GF-D8 (cell line): ENCODE measurements at regions not wholly inside any gene's neighbourhood (a gene's known extent, or its start where the extent isn't known, plus 50 kb on each side); places are given as distances from the start of the nearest gene placed in this dataset.

Experiments used
- DNase-seq: peaks from one replicate; lab custom pipeline; 2025; lab: John Stamatoyannopoulos, UW

DNA sequence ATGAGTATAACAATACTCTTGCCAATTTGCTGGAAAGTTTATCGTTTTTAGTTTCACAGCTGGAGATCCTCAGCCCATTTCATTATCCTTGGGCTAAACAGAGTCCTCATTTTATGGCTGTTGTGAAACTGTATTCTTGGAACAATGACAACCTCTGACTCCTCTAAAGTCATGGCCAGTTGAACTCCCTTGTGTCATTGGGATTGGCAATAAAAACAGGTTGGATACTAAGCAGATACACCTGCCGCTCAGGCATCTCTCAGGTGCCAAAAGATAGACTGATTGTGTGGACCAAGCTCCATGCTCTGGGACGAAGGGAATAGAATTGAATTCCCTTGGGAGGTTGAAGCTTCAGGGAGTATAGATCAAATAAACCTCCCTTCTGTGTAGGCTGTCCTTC lies 182.2 kb downstream of the WDR11 start:
- DNase-seq, result no peak

DNA sequence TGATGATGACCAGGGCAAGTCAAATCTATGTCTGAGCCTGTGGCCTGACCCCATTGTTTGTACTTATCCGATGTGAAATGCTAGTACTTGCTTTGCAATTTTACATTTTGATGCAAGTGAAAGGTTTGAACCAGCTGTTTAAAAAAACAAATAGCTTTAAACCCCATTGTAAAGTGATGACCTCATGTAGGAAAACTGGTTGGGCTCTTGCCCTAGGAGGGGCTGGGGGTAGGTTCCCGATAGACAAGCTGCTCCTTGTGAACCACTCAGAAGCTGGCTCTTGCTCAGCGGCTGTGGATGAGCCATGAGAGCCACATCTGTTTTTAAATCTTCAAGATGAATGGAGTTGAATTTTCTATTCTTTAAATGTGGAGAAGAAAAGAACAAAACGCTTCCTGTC lies 185.3 kb downstream of the WDR11 start:
- no peak for DNase-seq

DNA sequence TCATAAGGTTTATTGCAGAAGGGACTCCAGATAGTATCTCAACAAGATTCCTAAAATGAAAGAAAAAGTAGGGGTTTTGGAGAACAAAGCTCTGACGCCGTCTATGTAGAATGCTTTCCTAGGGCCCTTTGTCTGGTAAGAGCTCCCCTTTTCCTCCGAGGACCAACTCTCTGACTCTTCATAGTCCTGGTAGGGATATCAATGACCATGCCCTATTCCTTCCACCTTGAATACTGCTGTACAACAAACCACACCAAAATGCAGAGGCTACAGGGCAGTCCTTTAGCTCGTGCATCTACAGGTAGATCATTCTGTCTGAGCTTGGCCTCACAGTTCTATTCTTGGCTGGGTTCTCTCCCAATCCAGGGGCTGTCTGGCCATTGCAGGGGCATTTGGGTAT lies 190.3 kb downstream of the WDR11 start:
- DNase-seq, result no peak

DNA sequence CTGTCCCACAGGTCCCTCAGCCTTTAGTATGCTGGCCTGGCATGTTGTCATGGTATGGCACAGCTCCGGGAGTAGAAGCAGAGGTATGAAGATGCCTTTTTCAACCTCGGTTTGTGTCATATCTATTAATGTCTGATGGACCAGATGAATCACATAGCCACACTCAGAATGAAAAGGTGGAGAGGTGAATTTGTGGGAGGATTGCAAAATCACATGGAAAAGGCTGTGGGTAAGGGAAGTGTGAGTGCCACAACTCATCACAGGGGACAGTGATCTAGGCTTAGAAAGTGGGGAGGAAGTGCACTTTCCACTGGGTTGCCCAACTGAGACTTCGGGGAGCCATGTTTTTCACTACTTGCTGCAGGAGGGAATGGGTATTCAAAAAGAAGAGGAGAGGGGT lies 190.7 kb downstream of the WDR11 start:
- no peak for DNase-seq

DNA sequence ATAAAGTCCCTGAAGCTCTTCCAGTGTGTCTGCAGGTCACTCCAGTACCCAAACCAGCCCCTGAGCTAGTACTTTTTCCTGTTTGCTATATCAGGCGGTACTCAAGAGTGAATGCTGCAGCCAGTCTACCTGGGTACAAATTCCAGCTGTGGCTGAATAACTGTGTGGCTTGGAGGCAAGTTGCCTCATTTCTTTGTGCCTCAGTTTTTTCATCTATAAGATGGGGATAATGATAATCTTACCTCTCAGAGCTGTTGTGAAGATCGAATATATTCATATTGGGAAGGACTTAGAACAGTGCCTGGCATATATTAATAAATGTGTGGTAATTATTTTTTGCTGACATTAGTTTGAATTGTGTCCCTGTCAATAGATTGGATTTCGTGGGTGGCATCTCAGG lies 191.2 kb downstream of the WDR11 start:
- no peak for DNase-seq

DNA sequence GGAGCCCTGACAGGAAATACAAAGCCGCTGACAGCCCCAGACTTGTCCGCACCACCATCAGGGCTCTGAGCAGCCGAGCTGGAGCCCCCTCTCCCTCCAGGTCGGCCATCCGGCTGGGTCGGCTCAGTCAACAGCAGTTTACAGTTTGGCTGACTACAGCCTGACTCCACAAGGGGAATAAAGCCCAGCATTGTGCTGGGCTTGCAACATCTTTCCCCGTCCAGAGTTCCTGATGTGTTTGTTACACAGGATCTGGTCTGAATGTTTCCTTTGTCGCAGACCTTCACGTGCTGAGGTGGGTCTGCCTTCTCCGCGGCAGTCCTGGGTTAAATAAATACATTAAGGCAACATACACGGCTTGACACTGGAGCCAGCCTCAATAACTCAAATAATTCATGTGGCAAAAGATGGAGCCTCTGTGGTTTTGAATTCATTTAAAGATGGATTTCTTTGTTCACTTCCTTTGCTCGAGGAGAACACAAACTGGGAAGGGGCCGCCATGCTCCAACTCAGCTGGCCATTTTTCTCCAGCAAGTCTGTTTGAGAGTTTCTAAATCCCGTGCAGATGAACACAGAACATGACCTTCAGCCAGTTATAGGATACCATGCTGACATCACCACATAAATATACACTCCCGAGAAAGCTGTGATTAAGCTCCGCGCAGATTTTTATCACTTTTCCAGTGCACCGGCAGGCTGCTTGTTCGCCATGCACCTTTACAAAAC lies 192.1 kb downstream of the WDR11 start:
- no peak for DNase-seq

DNA sequence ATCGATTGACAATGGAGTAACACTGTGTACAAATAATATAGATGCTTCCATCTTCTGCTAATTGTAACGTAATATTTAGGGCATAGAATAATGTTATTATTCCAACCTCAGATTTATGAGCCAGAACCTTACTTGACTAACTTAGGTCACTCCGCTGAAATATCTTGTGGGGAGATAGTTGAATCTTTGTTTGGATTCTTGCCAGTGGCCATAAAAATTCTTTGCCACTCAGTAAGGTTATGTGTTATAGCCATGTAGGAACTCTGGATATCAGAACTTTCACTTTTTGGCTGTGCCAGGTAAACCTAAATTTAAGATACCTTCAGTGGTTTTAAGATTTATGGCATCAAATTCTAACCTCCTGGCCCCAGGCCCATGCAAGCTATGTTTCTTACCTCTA lies 197.6 kb downstream of the WDR11 start:
- no peak for DNase-seq

DNA sequence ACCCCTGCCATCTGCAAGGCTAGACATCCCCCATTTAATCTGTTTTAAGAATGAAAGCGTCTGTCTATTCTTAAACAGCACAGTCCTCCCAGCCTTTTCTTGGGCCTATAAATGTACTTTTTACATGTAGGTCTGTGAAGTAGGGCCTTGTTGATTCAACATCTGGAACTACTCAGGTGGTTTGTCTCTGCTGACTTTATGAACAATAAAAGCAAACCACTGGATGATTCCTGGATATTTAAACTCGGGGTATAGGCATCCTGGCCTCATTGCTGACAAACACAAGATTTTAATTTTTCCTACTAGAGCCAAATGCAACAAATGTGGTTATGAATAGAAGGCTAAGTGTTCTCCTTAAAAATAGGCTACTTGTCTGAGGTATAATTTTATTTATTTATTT lies 198.3 kb downstream of the WDR11 start:
- DNase-seq, result no peak

DNA sequence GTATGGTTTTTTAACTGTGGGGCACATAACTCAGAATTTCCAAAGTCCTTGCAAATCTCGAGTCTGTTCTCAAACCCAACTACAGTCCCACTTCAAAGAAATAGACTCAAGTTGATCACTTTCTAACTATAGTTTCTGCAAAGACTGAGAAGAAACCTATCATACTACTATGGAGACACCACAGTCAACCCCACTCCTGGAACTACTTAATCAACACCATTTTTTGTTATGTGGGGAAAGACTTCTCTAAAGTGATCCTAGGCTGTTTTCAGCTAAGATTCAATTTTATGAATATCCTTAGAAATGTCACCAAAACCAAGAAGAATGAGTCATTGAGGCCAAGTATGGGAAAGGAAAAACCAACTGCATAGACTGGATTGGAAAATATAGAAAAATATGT lies 198.8 kb downstream of the WDR11 start:
- no peak for DNase-seq

DNA sequence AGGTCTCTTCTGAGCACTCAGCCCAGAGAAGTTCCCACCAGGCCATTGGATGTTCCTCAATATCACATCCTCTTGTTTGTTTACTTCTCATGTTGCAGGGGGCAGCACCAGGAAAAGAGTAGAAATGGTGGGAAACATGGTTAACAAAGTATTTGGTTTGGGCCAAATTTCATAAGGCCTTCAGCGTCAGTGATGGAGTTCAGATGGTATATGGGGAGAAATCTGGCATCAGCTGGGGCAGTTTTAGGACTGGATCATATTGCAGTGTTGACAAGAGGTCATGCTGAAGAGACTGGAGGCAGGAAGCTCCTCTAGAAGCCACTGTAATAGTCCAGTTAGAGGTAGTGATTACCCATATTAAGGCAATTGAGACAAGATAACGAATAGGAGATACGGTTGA lies 200.0 kb downstream of the WDR11 start:
- no peak for DNase-seq

DNA sequence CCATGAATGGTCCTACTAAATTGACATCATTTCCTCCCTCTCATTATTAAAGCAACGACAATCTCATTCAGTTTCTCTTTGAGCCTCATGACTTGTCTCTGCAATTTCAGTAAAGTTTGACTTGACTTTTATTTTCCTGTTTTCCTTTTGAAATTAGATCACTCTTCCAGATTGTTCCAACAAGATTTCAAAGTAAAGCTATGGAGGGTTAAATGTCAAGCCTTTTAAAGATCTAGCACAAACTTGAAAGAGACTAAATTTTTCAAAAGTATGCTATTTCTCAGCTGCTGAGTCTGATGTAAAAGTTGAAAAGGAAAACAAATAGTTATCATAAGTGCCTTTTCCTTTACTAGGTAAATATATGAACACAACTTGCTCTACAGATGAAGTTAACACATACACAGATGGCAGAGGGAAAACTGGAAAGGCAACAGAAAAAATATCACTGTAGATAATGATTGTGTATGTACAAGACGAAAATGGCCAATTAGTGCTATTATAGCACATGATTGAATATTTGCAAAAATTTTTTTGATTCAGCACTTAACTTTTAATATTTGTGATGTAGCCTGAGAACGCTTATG lies 200.6 kb downstream of the WDR11 start:
- no peak for DNase-seq

DNA sequence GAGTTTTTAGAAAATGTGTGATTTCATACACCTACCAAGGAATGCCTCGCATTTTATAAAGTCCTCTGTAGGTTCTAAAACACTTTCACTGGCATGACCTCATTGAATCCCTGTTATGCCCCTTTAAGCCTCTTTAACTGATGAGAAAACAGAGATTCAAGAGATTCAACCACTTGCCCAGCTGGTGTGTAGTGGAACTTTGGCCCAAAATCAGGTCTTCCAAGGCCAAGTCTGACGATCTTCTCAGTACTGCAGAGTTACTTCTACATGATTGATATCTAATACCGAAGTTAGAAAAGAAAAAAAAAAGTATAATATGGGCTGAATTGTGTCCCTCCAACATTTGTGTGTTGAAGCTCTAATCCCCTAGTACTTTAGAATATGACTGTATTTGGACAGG lies 202.0 kb downstream of the WDR11 start:
- DNase-seq, result no peak

DNA sequence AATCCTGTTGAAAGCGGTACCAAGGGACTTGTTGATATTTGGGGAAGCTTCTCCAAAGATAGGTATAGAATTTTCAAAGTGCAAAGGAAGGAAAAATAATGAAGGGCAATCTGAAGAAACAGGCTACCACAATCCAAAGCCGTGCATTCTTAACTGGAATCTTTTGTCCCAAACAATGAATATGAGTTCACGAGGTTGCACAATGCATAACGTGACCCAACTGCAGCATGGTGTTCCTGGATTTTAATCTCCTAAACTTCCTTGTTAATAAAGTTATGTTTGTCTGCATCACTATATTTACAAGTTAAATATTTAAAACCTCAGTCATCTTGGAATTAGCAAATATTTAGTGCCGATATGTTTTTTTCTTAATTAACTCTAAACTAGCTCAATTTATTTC lies 203.7 kb downstream of the WDR11 start:
- DNase-seq, result no peak

DNA sequence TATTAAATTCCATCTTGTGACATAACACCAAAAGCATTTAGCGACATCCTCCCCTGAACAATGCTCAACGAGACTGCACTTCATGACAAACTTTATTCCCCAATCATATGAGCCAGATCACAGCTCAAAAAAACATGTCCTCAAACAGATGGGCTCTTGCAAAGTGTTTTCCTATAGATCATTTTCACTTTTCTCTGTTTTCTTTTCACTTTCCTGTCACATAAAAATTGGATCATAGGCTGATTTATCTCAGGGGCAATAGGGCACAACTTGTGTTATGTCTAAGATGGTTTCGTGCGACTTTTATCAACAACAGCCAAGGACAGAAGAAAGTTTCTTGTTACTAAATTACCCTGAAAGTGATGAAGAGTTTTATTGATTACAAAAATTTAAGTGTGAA lies 206.1 kb downstream of the WDR11 start:
- DNase-seq, result no peak

DNA sequence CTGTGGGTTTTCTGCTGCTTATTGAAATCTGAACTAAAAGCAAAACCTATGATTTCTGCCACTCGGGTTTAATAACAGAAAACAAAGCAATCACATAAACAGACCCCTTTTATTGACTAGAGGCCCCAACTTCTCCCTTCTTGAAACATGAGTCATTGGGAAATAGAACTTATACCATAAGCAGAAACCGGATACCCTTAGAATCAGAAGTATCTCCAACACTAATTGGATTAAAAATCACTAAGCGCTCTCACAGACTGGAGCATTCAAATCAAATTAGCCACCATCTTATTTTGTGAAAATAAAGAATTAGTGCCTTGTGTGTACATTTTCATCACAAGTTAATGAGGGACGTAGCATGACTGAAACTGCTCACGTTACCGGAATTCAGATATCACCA lies 206.9 kb downstream of the WDR11 start:
- DNase-seq, result no peak

DNA sequence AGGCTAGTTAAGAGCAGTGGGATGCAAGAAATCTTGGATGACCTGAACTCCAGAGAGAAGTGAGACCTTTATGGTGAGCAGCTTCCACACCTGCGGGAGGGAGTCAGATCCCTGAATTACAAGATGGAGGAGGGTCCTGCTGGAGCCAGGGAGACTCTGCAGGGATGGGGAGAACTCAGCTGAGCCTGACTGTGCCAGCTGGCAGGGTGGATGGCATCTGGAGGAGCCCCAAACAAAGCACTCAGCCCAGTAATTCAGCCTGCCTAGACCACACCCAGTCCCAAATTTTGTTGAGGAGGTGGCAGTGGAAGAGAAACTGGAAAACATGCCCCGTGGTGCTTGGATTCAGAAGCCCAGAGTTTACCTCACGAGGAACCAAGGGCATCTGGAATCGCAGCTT lies 208.2 kb downstream of the WDR11 start:
- no peak for DNase-seq

DNA sequence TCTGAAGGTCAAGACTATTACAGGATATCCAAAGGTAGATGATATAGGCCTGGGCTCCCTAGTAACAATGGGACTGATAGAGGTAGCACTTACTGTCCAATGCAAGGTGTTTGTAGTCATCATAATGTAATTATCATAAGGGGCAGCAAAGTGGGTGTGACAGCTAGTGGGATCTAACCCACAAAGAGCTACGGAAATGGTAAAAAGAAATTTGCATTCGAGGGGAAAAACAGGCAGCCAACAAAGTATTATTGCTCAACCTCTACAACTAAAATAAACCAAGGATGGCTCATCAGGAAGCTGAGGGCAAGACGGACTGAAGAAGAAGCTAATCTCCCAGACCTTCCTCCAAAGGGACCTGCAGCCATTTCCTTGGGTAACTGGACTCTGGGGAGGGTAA lies 211.0 kb downstream of the WDR11 start:
- DNase-seq, result no peak

DNA sequence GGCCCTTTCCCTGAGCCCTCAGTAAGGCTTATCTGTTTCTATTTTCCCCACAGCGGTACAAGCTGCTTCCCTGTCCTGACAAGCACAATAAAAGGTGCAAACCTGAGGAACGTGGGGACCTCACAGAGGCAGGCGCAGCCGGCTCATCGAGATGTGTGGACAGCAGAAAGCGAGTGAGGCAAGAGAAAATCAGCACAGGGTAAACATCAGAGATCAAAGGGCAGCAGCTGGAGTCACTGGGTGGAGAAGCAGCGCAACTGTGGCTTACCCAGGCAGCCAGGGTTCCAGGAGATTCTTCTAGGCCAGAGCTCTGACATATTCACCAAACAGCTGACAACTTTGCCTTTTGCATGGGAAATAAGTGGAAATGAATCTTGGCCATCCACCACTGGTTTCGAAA lies 212.6 kb downstream of the WDR11 start:
- DNase-seq, result no peak

DNA sequence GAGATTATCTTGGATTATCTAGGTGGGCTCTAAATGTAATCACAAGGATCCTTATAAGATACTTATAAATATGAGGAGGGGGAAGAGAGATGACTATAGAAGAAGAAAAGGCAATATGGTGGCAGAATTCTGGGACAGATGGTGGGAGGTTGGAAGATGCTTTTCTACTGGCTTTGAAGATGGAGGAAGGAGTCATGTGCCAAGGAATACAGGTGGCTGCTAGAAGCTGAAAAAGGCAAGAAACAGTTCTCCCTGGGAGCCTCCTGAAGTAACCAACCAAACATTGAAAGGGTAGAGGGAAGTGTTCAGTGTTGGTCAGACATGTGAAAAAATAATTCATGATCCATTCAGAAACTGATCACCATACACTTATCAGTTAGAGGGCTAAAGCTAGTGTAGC lies 213.3 kb downstream of the WDR11 start:
- no peak for DNase-seq

DNA sequence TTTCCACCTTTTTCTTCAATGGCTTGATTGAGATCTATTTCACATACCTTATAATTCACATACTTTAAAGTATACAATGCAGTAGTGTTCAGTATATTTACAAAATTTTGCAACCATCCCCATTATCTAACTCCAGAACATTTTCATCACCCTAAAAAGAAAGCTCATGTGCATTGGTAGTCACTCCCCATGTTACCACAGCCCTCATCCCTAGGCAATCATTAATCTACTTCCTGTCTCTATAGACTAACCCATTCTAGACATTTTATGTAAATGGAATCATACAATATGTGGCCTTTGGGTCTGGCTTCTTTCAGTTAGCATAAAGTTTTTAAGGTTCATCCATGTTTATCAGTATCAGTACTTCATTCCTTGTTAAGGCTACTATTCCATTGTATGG lies 214.2 kb downstream of the WDR11 start:
- DNase-seq, result no peak

DNA sequence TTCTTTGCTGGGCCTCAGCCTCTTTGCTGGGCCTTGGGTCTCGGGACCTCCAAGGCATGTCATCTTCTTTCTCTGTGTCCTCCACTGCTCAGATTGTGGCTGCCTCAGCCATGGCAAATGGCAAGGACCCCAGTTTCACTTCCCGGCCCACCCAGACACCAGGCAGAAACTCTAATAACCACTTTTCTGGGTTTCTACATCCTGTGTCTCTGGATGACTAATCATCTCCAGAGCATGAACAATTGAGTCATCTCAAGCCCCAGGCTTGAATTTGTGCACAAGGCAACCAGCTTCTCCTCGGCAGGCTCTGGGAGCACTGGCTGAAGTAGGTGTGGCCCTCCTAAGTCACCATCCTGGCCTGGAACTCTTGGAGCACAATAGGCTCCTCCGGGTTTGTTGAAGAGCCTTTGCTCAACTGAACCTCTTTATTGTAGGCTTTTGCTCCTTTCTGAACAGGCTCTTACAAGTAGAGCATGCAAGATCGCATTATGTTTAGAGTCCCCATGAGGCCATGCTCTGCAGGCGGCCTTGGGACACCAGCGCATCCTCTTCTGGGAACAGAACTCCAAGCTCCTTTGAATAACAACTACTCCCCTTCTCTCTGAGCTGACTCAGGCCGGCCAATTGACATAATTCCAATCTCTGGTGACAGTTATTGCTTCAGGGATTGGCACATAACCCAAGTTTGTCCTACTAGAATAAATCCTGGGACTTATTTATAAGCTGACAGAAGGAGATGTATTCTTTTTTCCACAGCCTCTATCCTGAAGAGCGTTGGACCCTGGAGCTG lies 218.1 kb downstream of the WDR11 start:
- DNase-seq, result no peak

DNA sequence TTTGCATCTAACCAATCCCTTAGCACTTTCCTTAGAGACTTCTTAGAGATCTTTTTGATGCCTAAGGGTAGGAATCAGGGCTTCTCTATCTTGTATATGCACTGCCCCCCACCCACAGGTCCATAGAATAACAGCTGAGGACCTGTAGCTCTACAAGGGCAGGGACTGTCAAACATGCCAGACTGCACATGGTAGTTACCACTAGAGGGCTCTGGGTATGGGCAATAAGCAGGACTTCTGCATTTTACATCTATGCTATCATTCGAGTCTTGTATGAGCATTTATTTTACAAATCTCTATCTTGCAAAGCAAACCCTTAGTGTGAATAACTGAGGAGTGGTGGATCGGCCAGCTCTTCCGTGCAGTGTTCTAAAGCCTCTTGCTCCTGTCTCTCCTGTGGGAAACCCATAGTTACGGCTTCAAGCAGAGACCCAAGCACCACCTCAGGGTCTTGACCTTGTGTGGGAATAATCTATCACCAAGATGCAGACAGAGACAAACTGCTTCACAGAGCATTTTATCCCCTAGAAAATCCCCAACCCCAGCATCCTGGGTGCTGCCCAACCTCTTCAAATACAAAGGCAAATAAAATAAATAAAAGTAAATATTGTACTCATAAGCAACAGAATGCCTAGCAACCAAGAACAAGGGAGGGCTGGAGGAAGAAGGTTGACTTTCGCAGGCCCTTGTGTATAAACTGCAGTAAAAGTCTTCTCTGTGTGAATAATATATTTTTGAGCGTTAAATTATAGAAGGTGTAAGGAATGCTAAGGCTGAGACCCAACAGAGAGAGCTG lies 219.3 kb downstream of the WDR11 start:
- DNase-seq, result no peak

DNA sequence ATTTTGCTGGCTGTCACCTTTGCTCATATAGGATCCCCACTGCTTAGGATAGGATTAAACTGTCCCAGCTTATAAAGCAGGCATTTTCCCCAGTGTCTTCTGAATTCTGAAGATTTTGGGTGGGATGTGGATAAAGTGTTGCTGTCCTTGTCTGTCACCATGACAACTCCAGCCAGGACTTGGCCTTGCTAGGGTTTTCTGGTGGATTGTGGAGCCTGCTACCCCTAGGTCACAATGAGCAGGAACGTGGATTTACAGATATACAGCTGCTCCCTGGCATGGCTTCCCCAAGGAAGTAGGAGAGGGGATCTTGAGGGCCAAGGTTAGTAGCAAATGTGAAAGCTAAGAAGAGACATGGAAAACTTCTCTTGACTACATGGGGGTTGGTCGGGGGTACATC lies 220.7 kb downstream of the WDR11 start:
- DNase-seq, result no peak
